HepG2 (cell line): ENCODE measurements at regions not wholly inside any gene's neighbourhood (a gene's known extent, or its start where the extent isn't known, plus 50 kb on each side); places are given as distances from the start of the nearest gene placed in this dataset.

Experiments used
- ATAC-seq: fragments of 200-7000 bp; cut with Tn5 transposase; 3 replicates; pipeline ENCODE4 v1.9.1; 2020; ENCODE audit warnings: mild to moderate bottlenecking, moderate library complexity
- BruUV-seq: library from RNA; stranded (reverse); fragments of 400-500 nt; replicated peaks from 2 replicates; lab custom pipeline; 2021; lab: Mats Ljungman, UMichigan
- CTCF ChIA-PET: fragments of 300-600 bp; formaldehyde crosslinking; extraction: SDS; loops from one replicate; lab custom pipeline; 2021; ENCODE audit warnings: low total read pairs, inconsistent platforms, low intra/inter-chr PET ratio; lab: Yijun Ruan, JAX
- POLR2A ChIA-PET: fragments of 350-600 bp; sonication (Branson Sonifier 250); formaldehyde crosslinking; loops from one replicate; lab custom pipeline; 2020; ENCODE audit warnings: antibody characterized with exemption, inconsistent platforms; lab: Yijun Ruan, JAX
- DNase-seq: peaks from one replicate; pipeline ENCODE4 v3.0.0-alpha.2; 2015; ENCODE audit warnings: low spot score
- FAIRE-seq: peaks from 3 replicates; lab custom pipeline; 2011; peaks lifted over from hg19 to GRCh38; lab: Jason Lieb, UNC
- H2AFZ ChIP-seq: one replicate; pipeline ENCODE4 v1.6.1; 2011; ENCODE audit warnings: low read length, inconsistent platforms
- H3K27ac ChIP-seq: fragments of 300-600 bp; 3 replicates; pipeline ENCODE4 v1.8.0; 2011; ENCODE audit warnings: mixed run types, mild to moderate bottlenecking, mixed read lengths, low read length, inconsistent platforms; ENCODE audit not compliant: insufficient read depth; ENCODE audit errors: extremely low read length
- H3K27me3 ChIP-seq, 2 experiments: fragments of 200-600 bp in 1 of 2; 2 replicates in 1 of 2; 3 replicates in 1 of 2; pipeline versions ENCODE4 v1.6.0 to v1.8.0; 2011; ENCODE audit warnings: low read length in 2 of 2, mild to moderate bottlenecking in 2 of 2, moderate library complexity in 2 of 2, inconsistent platforms in 1 of 2; ENCODE audit not compliant: insufficient read depth in 2 of 2, control insufficient read depth in 1 of 2
- H3K36me3 ChIP-seq, 2 experiments: fragments of 200-600 bp in 1 of 2; replicated peaks in 1 of 2; 2 replicates in 1 of 2; 3 replicates in 1 of 2; pipeline versions ENCODE4 v1.5.1 to v1.8.0; 2011; ENCODE audit warnings: low read length in 2 of 2, inconsistent platforms in 1 of 2; ENCODE audit not compliant: insufficient read depth in 2 of 2, control insufficient read depth in 1 of 2
- H3K4me1 ChIP-seq: 2 replicates; pipeline ENCODE4 v1.5.1; 2012; ENCODE audit warnings: low read length, inconsistent platforms; ENCODE audit not compliant: insufficient read depth
- H3K4me2 ChIP-seq: 2 replicates; pipeline ENCODE4 v1.6.0; 2011; ENCODE audit warnings: low read depth, low read length, inconsistent platforms
- H3K4me3 ChIP-seq, 3 experiments: fragments of 200-600 bp in 1 of 3; sonication (generic), shearing (Covaris generic) in 1 of 3; replicated peaks in 1 of 3; 2 replicates each; pipeline ENCODE4 v1.5.1; 2011 to 2016; ENCODE audit warnings: low read length in 3 of 3, inconsistent platforms in 2 of 3, low read depth in 2 of 3, mild to moderate bottlenecking in 2 of 3, control low read depth in 1 of 3, mixed read lengths in 1 of 3; ENCODE audit not compliant: insufficient read depth in 1 of 3
- H3K79me2 ChIP-seq: one replicate; pipeline ENCODE4 v1.6.1; 2011; ENCODE audit warnings: low read length, inconsistent platforms; ENCODE audit not compliant: insufficient read depth
- H3K9ac ChIP-seq: 2 replicates; pipeline ENCODE4 v1.6.0; 2011; ENCODE audit warnings: mild to moderate bottlenecking, low read depth, low read length, inconsistent platforms; ENCODE audit not compliant: insufficient read depth
- H3K9me3 ChIP-seq: 2 replicates; pipeline ENCODE4 v1.5.1; 2012; ENCODE audit warnings: mild to moderate bottlenecking, low read length
- H4K20me1 ChIP-seq: 2 replicates; pipeline ENCODE4 v1.6.0; 2011; ENCODE audit warnings: inconsistent platforms, mild to moderate bottlenecking, low read length, moderate library complexity; ENCODE audit not compliant: insufficient read depth
- ARNT ChIP-seq: fragments of 450-650 bp; IDR thresholded peaks from 2 replicates; pipeline ENCODE4 v1.6.1; 2017
- ELF1 ChIP-seq: sonication (generic); formaldehyde crosslinking; IDR thresholded peaks from 2 replicates; pipeline ENCODE4 v1.4.0; 2020; ENCODE audit warnings: missing genetic modification reagents
- FIP1L1 ChIP-seq: fragments of 200-400 bp; formaldehyde crosslinking; IDR thresholded peaks from 2 replicates; pipeline ENCODE4 v1.6.1; 2018; ENCODE audit warnings: low read depth, mild to moderate bottlenecking, low read length, moderate library complexity, borderline replicate concordance; ENCODE audit not compliant: insufficient read depth
- NFE2L1 ChIP-seq: sonication (generic); formaldehyde crosslinking; IDR thresholded peaks from 2 replicates; pipeline ENCODE4 v1.4.0; 2020; ENCODE audit warnings: missing genetic modification reagents, mild to moderate bottlenecking, borderline replicate concordance
- SMARCE1 ChIP-seq: fragments of 450-650 bp; IDR thresholded peaks from 2 replicates; pipeline ENCODE4 v1.6.1; 2017; ENCODE audit warnings: borderline replicate concordance
- ZFP36 ChIP-seq: fragments of 150-350 bp; IDR thresholded peaks from 2 replicates; pipeline ENCODE4 v1.6.1; 2018; ENCODE audit warnings: borderline replicate concordance, low read length, low read depth; ENCODE audit not compliant: partially characterized antibody
- ZNF10 ChIP-seq: sonication (generic); formaldehyde crosslinking; IDR thresholded peaks from 2 replicates; pipeline ENCODE4 v1.4.0; 2020; ENCODE audit warnings: mild to moderate bottlenecking, low read depth, missing genetic modification reagents, borderline replicate concordance
- ZNF274 ChIP-seq: sonication (generic); formaldehyde crosslinking; IDR thresholded peaks from 2 replicates; pipeline ENCODE4 v1.5.1; 2020; ENCODE audit warnings: mild to moderate bottlenecking, missing genetic modification reagents
- ZNF737 ChIP-seq: sonication (generic); formaldehyde crosslinking; IDR thresholded peaks from 2 replicates; pipeline ENCODE4 v1.5.0; 2020; ENCODE audit warnings: missing genetic modification reagents, mild to moderate bottlenecking, borderline replicate concordance
- WGBS: methylation state at CpG from one replicate; pipeline ENCODE4 v1.1.6; 2017; ENCODE audit warnings: low lambda C conversion rate; 5-methylcytosine and 5-hydroxymethylcytosine counted together
- in situ Hi-C: cut with HindIII; loops from 2 replicates; pipeline ENCODE4 v1.10.0; 2017; ENCODE audit warnings: low pct_unique_long_range_greater_than_20kb; ENCODE audit not compliant: extremely low pct_ligation_motif_present
- intact Hi-C: fragments of 100-400 bp; cut with micrococcal nuclease; formaldehyde crosslinking; loops from one replicate; pipeline ENCODE4 v1.10.0; 2022; ENCODE audit not compliant: unreplicated experiment
- TF ChIP-seq, protein P1 (sequence below): sonication (generic); formaldehyde crosslinking; IDR thresholded peaks from 2 replicates; pipeline ENCODE4 v1.4.0; 2020; ENCODE audit warnings: missing genetic modification reagents, mild to moderate bottlenecking, borderline replicate concordance
- TF ChIP-seq, protein P2 (sequence below): IDR thresholded peaks from 2 replicates; pipeline ENCODE4 v1.6.1; 2016; ENCODE audit warnings: low read depth, missing genetic modification reagents, missing compliant biosample characterization

DNA sequence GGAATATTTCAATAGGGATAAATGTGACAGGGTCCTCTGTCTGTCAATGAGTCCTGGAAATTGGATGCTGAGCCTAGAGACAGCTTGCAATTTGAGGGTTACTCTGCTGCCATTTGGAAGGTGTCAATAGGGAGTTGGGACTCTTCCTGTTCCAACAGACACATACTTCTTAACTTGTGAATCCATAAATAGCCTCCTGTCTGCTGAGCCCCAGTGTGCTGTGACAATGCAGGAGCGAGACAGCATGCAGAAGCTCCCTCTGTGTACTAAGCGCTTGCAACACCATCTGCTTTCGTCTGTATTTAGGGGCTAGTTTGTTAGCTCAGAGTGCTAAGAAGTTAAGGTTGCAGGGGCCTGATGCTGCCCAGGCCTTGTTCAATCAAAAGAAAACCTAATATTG lies 58.5 kb upstream of the GPR12 start (continued):
- TF ChIP-seq ZNF274 (CRISPR knock-in tag) = no peak

DNA sequence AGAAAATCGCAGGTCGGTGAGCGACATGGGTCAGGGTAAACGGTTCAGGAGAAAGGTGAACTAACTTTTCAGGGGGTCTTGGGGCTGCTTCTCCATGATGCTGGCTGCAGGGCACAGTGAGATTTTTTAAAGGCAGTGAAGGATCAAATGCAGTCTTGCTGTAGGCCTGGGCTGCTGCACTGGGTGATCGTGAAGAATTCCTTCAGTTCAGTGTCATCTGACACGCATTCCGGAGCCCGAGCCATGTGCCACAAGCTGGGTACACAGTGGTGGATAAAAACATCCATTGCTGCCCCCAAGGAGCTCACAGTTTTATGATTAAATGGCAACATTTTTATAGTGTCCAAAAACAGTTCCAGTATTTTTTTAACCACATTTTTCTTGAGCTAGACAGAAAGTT lies 56.3 kb upstream of the GPR12 start:
- Histone ChIP-seq H3K4me1 (no peaks in the 10 kb centered on the region), H3K79me2 (no peaks in the 10 kb centered on the region), H4K20me1 (no peaks in the 10 kb centered on the region), H3K36me3 (no peaks in the 10 kb centered on the region), H3K9me3 (no peaks in the 10 kb centered on the region), H3K9ac (no peak overlapping the region), H2AFZ (no peak overlapping the region), H3K27ac (no peak overlapping the region), H3K27me3 (peaks cover 2 to 35% of the 10 kb centered on the region in 2 experiments; a peak in 3 of 5 replicates), H3K4me2 (no peak overlapping the region), H3K4me3 (no peak overlapping the region)
- FAIRE-seq = no peak
- no peak for ATAC-seq
- CTCF ChIA-PET = no interaction called here
- no peak for TF ChIP-seq ELF1
- no peak for TF ChIP-seq ZNF10 (CRISPR knock-in tag)
- TF ChIP-seq SMARCE1 = no peak
- TF ChIP-seq ZFP36 = no peak
- no peak for TF ChIP-seq ARNT
- no peak for TF ChIP-seq NFE2L1 (CRISPR knock-in tag)
- POLR2A ChIA-PET = no interaction called here
- no TSS peak for BruUV-seq
- intact Hi-C loops = no loop called here
- 14% methylated on average over 8 of the region's 8 CpGs for WGBS
- in situ Hi-C loops = no loop called here
- DNase-seq = no peak

DNA sequence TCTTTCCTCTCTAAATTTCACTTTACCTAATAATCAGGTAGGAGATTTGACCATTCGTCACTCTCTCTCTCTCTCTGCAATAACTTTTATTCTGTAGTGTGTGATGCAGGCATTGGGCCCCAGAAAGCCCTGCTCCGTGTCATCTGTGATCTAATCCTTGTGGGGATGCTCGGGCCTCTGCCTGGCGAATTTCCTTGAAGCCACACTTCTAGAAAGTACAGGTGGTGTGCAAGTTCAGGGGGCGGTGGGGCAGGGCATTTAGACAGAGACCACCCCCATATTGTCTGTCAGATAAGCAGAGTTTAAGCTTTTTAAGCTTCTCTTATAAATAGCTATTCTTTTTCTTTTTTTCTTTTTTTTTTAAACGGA lies 53.4 kb upstream of the GPR12 start:
- POLR2A ChIA-PET = no interaction called here
- FAIRE-seq = no peak
- TF ChIP-seq FIP1L1 (no peak), ZNF737 (no peak)
- TF ChIP-seq, protein P1, sequence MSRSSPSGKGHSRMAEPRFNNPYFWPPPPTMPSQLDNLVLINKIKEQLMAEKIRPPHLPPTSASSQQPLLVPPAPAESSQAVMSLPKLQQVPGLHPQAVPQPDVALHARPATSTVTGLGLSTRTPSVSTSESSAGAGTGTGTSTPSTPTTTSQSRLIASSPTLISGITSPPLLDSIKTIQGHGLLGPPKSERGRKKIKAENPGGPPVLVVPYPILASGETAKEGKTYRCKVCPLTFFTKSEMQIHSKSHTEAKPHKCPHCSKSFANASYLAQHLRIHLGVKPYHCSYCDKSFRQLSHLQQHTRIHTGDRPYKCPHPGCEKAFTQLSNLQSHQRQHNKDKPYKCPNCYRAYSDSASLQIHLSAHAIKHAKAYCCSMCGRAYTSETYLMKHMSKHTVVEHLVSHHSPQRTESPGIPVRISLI (CRISPR knock-in tag) = no peak
- TF ChIP-seq, protein P2, sequence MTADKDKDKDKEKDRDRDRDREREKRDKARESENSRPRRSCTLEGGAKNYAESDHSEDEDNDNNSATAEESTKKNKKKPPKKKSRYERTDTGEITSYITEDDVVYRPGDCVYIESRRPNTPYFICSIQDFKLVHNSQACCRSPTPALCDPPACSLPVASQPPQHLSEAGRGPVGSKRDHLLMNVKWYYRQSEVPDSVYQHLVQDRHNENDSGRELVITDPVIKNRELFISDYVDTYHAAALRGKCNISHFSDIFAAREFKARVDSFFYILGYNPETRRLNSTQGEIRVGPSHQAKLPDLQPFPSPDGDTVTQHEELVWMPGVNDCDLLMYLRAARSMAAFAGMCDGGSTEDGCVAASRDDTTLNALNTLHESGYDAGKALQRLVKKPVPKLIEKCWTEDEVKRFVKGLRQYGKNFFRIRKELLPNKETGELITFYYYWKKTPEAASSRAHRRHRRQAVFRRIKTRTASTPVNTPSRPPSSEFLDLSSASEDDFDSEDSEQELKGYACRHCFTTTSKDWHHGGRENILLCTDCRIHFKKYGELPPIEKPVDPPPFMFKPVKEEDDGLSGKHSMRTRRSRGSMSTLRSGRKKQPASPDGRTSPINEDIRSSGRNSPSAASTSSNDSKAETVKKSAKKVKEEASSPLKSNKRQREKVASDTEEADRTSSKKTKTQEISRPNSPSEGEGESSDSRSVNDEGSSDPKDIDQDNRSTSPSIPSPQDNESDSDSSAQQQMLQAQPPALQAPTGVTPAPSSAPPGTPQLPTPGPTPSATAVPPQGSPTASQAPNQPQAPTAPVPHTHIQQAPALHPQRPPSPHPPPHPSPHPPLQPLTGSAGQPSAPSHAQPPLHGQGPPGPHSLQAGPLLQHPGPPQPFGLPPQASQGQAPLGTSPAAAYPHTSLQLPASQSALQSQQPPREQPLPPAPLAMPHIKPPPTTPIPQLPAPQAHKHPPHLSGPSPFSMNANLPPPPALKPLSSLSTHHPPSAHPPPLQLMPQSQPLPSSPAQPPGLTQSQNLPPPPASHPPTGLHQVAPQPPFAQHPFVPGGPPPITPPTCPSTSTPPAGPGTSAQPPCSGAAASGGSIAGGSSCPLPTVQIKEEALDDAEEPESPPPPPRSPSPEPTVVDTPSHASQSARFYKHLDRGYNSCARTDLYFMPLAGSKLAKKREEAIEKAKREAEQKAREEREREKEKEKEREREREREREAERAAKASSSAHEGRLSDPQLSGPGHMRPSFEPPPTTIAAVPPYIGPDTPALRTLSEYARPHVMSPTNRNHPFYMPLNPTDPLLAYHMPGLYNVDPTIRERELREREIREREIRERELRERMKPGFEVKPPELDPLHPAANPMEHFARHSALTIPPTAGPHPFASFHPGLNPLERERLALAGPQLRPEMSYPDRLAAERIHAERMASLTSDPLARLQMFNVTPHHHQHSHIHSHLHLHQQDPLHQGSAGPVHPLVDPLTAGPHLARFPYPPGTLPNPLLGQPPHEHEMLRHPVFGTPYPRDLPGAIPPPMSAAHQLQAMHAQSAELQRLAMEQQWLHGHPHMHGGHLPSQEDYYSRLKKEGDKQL (CRISPR knock-in tag) = no peak

More for the DNA sequence above, 53.4 kb upstream of the GPR12 start:
- CTCF ChIA-PET = no interaction called here
- Histone ChIP-seq H3K4me3 (no peak overlapping the region), H3K9me3 (no peaks in the 10 kb centered on the region), H3K79me2 (no peaks in the 10 kb centered on the region), H4K20me1 (no peaks in the 10 kb centered on the region), H3K27ac (no peak overlapping the region), H3K4me2 (no peak overlapping the region), H3K9ac (no peak overlapping the region), H3K36me3 (no peaks in the 10 kb centered on the region), H3K4me1 (no peaks in the 10 kb centered on the region), H2AFZ (no peak overlapping the region), H3K27me3 (peaks cover 3 to 19% of the 10 kb centered on the region in 2 experiments; a peak in 3 of 5 replicates)
- DNase-seq (no peak), ATAC-seq (no peak)
- no TSS peak for BruUV-seq
- in situ Hi-C loops = no loop called here
- 2% methylated on average over 6 of the region's 6 CpGs for WGBS
- intact Hi-C loops = no loop called here
